Fibroblast of skin of abdomen (primary cell): ENCODE measurements at regions not wholly inside any gene's neighbourhood (a gene's known extent, or its start where the extent isn't known, plus 50 kb on each side); places are given as distances from the start of the nearest gene placed in this dataset.
A peak's percentile ranks its signal among the peaks of the same experiment; 100 is the strongest.

Experiments
- DNase-seq: peaks from one replicate; pipeline ENCODE4 v3.0.0-alpha.2; 2013

- no peak for DNase-seq
Observed at GRCh38 chr9:107213080-107213479, 70.0 kb upstream of the RAD23B start.

- peak; percentile 82 for DNase-seq
Observed at GRCh38 chr9:107213561-107214028, 69.5 kb upstream of the RAD23B start.

GRCh38 chr9:107214381-107214780 is 68.7 kb upstream of the RAD23B start:
- DNase-seq = no peak

GRCh38 chr9:107214915-107215314 is 68.2 kb upstream of the RAD23B start:
- DNase-seq = peak; percentile 22

- DNase-seq = no peak
Observed at GRCh38 chr9:107215381-107215780, 67.7 kb upstream of the RAD23B start.

GRCh38 chr9:107216329-107216728 is 66.8 kb upstream of the RAD23B start:
- DNase-seq = no peak

- DNase-seq = no peak
Observed at GRCh38 chr9:107218829-107219485, 64.1 kb upstream of the RAD23B start.

- DNase-seq = no peak
Observed at GRCh38 chr9:107219486-107220077, 63.5 kb upstream of the RAD23B start.

GRCh38 chr9:107221321-107221720 is 61.8 kb upstream of the RAD23B start:
- no peak for DNase-seq

GRCh38 chr9:107222020-107222522 is 61.0 kb upstream of the RAD23B start:
- peak; percentile 28 for DNase-seq

GRCh38 chr9:107223381-107223780 is 59.7 kb upstream of the RAD23B start:
- DNase-seq = no peak

- DNase-seq = no peak
Observed at GRCh38 chr9:107224252-107224651, 58.8 kb upstream of the RAD23B start.

GRCh38 chr9:107226421-107226820 is 56.7 kb upstream of the RAD23B start:
- no peak for DNase-seq

- no peak for DNase-seq
Observed at GRCh38 chr9:107227774-107228173, 55.3 kb upstream of the RAD23B start.

- no peak for DNase-seq
Observed at GRCh38 chr9:107228496-107229039, 54.5 kb upstream of the RAD23B start.

- no peak for DNase-seq
Observed at GRCh38 chr9:107229241-107229741, 53.8 kb upstream of the RAD23B start.
